Central memory CD8-positive, alpha-beta T cell (primary cell): ENCODE measurements at regions not wholly inside any gene's neighbourhood (a gene's known extent, or its start where the extent isn't known, plus 50 kb on each side); places are given as distances from the start of the nearest gene placed in this dataset.

Source experiments
- ATAC-seq: fragments of 150-1000 bp; cut with Tn5 transposase; replicated peaks from 2 replicates; pipeline ENCODE4 v1.10.0; 2022; ENCODE audit warnings: mild to moderate bottlenecking, moderate FRiP score, moderate number of reproducible peaks; ENCODE audit not compliant: poor library complexity, severe bottlenecking; ENCODE audit errors: extremely low read depth
- DNase-seq, 2 donors: peaks; one replicate each; pipeline ENCODE4 v3.0.0; 2021; ENCODE audit warnings: low spot score in 2 of 2
- H3K27ac Mint-ChIP-seq: one replicate; pipeline ENCODE4 v1.8.0; 2022; ENCODE audit warnings: low read depth, mild to moderate bottlenecking, moderate library complexity, mixed read lengths
- H3K27me3 Mint-ChIP-seq: one replicate; pipeline ENCODE4 v1.8.0; 2022; ENCODE audit warnings: mixed read lengths
- H3K36me3 Mint-ChIP-seq: one replicate; pipeline ENCODE4 v1.8.0; 2022; ENCODE audit warnings: mild to moderate bottlenecking, moderate library complexity, mixed read lengths; ENCODE audit not compliant: insufficient read depth
- H3K4me1 Mint-ChIP-seq: one replicate; pipeline ENCODE4 v1.8.0; 2022; ENCODE audit warnings: mixed read lengths
- H3K4me3 Mint-ChIP-seq: one replicate; pipeline ENCODE4 v1.8.0; 2022; ENCODE audit warnings: mild to moderate bottlenecking, moderate library complexity, mixed read lengths
- H3K9me3 Mint-ChIP-seq: one replicate; pipeline ENCODE4 v1.8.0; 2022; ENCODE audit warnings: mixed read lengths

DNA sequence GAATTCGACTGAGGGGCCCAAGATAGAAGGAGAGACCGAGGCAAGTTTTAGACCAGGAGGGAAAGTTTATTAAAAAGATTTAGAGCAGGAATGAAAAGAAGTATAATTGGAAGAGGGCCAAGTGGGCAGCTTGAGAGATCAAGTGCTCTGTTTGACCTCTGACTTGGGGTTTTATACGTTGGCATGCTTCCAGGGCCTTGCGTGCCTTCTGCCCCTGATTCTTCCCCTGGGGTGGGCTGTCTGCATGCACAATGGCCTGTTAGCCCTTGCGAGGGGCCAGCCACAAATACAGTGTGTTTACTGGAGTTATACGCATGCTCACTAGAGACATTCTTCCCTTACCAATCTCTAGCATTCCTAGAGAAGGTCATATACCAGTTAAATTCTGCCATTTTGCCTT, 70.7 kb upstream of the LARS2 start:
- Mint-ChIP-seq H3K4me1 (no peaks in the 10 kb centered on the region), H3K27ac (no peak overlapping the region), H3K36me3 (peaks cover 4% of the 10 kb centered on the region), H3K9me3 (no peaks in the 10 kb centered on the region), H3K27me3 (peaks cover 62% of the 10 kb centered on the region), H3K4me3 (no peak overlapping the region)
- no peak for ATAC-seq
- no peak for DNase-seq

DNA sequence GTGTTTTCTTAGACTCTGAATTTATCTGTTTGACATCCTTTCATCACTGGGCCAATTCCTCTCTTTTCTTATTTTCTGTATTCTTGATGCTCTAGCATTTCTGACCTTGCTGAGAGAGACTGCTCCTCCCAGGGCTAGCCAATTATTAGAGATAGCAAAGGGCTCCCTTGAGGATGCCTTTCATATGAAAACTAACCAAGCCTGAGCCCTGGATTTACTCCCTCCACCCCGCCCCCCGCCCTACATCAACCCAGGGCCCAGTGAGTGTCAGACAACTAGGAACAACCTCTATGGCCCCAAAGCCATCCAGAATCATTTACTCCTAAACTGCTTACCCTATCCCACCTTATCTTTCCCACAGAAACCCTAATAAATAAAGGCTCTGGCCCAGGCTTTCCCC, 69.7 kb upstream of the LARS2 start:
- Mint-ChIP-seq H3K4me3 (no peak overlapping the region), H3K4me1 (no peaks in the 10 kb centered on the region), H3K36me3 (peaks cover 4% of the 10 kb centered on the region), H3K27ac (no peak overlapping the region), H3K27me3 (peaks cover 53% of the 10 kb centered on the region), H3K9me3 (no peaks in the 10 kb centered on the region)
- DNase-seq (no peak), ATAC-seq (no peak)

DNA sequence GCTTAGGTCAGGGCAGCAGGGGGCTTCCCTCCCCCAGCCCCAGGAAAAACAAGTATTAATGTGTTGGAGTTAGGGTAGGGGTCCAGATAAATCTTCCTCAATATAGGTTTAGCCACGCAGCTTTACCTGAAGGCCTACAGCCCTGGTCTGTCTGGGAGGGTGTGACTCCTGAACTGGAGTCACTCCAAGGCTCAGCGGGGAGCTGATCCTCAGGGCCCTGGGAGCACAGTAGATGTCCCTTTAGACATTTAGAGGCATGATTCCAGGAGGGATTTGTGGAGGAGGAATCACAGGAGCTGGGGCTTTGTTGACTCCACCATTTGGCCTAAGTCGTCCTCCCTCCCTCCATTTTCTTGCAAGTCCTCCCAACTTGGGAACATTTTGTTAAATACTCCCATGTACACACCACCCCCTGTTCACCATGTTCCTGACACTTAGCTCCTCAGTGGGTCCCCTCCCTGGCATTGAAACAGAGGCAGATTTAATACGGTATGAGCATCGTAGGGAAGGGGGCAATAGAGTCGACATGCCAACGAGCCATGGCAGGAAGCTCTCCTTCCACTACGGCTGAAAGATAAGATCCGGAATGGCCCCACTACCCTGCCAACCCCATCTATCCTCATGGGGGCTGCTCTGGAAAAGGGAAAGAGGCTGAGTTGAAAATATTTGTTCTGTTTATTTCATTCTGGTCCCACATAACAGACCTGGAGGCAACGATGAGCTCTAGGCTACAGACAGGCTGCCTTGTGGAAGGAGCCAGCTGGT, 69.0 kb upstream of the LARS2 start:
- Mint-ChIP-seq H3K27ac (no peak overlapping the region), H3K36me3 (peaks cover 4% of the 10 kb centered on the region), H3K27me3 (peaks cover 55% of the 10 kb centered on the region), H3K4me1 (no peaks in the 10 kb centered on the region), H3K9me3 (no peaks in the 10 kb centered on the region), H3K4me3 (no peak overlapping the region)
- DNase-seq = no peak
- ATAC-seq = no peak

DNA sequence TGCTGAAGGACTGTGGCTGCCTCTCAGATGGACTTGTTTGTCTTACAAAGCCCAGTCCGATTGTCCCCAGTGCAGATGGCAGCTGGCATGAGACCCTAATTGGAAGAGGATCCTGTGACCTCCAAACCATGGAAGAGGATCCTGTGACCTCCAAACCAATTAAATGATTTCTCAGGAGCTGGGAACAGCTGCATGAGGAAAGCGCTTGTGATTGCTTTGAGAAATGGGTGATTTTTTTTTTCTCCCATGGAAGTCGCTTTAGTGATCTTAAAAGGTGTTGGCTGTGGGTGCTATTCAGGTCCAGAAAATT, 68.4 kb upstream of the LARS2 start:
- ATAC-seq (no peak), DNase-seq (no peak)
- H3K36me3 Mint-ChIP-seq = peaks cover 4% of the 10 kb centered on the region
- peaks cover 58% of the 10 kb centered on the region for H3K27me3 Mint-ChIP-seq
- H3K27ac Mint-ChIP-seq = no peak overlapping the region
- H3K4me1 Mint-ChIP-seq = no peaks in the 10 kb centered on the region
- no peak overlapping the region for H3K4me3 Mint-ChIP-seq
- H3K9me3 Mint-ChIP-seq = no peaks in the 10 kb centered on the region

DNA sequence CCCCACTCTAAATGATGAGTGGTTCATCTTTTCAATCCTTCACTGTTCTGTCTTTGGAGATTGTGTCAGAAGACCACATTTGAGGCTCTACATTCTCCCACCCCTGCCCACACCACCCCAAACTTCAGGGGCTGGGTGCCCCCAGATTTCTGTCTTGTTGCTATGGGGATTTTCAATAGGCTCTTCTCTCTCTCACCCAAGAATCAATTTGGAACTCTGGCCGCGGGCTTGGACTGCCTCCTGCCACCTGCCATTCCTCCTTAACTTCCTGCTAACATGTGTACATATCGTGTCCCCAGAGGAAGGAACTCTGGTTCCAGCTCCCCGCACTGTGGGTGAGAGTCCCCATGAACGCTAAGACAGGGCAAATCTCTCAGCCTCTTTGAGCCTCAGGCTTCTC, 67.4 kb upstream of the LARS2 start:
- Mint-ChIP-seq H3K4me1 (no peaks in the 10 kb centered on the region), H3K4me3 (no peak overlapping the region), H3K27me3 (peaks cover 58% of the 10 kb centered on the region), H3K9me3 (no peaks in the 10 kb centered on the region), H3K36me3 (peaks cover 4% of the 10 kb centered on the region), H3K27ac (no peak overlapping the region)
- ATAC-seq (no peak), DNase-seq (no peak)

DNA sequence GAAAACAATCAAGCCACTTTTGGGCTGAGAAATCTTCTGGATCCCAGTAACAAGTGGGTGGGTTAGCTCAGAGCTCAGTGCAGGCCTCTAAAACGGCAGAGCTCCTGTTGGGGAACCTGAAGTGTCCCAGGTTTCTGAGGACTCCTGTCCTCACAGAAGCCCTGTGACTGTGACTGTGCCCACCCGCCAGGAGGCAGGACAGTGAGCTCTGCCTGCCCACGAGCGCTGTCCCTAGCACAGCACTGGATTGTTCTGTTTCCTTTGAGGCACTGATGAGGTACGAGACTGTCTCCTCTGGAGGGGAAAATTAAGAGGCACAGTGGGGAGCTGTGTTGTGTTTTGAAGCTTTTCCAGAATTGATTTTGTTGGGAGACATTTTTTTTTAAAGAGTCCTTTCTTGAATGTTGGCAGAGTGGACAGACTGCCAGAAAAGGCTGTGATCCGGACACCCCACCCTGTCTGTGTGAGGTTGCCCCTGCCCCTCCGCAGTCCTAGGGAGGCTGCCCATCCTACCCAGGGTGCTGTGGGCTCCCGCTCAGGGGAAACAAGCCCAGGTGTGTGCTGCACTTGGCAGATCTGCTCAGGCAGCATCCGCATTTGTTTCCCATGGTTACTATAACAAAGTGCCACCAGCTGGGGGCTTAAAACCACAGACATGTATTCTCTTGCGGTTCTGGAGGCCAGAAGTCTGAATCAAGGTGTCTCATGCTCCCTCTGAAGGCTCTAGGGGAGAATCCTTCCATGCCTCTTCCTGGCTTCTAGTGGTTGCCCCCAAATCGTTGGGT, 66.6 kb upstream of the LARS2 start:
- DNase-seq (no peak), ATAC-seq (no peak)
- peaks cover 4% of the 10 kb centered on the region for H3K36me3 Mint-ChIP-seq
- H3K4me3 Mint-ChIP-seq = no peak overlapping the region
- no peak overlapping the region for H3K27ac Mint-ChIP-seq
- peaks cover 58% of the 10 kb centered on the region for H3K27me3 Mint-ChIP-seq
- H3K9me3 Mint-ChIP-seq = no peaks in the 10 kb centered on the region
- H3K4me1 Mint-ChIP-seq = no peaks in the 10 kb centered on the region

DNA sequence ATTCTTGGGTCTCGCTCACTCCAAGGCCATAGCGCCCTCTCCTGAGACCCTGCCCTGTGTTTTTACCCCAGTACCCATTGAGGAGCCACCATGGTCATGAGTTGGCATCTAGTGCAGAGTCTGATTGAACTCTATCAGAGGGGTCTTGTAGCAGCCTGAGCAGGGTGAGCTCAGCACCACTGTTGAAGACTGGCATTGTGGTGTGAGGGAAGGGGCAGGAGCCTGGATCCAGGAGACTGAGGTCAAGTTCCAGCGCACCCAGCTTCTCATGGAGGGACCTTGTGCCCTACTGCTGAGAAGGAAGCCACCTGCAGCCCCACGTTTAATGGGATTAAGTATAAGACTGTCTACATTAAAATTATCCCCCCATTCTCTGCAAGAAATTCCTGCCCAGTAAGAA, 65.8 kb upstream of the LARS2 start:
- DNase-seq = no peak
- H3K36me3 Mint-ChIP-seq = peaks cover 4% of the 10 kb centered on the region
- no peak overlapping the region for H3K27ac Mint-ChIP-seq
- no peak overlapping the region for H3K4me3 Mint-ChIP-seq
- no peaks in the 10 kb centered on the region for H3K4me1 Mint-ChIP-seq
- no peaks in the 10 kb centered on the region for H3K9me3 Mint-ChIP-seq
- H3K27me3 Mint-ChIP-seq = peaks cover 58% of the 10 kb centered on the region
- ATAC-seq = no peak

DNA sequence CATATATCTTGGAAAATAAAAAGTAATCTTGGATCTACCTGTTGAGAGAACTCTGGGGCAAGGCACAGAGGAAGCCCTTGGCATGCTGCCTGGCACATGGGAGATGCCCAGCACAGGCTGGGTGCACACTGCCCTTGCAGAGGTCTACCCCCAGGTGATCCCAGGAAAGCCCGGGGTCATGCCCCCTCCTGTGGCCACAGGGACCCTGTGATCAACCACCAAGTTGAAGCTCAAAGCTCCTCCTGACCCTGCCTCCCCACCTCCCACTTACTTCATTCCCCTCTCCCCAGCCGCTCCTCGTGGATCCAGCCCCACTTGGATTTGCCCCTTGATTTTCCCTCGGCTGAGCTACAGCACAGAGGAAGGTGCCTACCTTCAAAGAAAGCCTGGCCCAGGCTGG, 62.7 kb upstream of the LARS2 start:
- H3K27me3 Mint-ChIP-seq = peaks cover 75% of the 10 kb centered on the region
- no peaks in the 10 kb centered on the region for H3K4me1 Mint-ChIP-seq
- DNase-seq = no peak
- H3K4me3 Mint-ChIP-seq = no peak overlapping the region
- H3K9me3 Mint-ChIP-seq = no peaks in the 10 kb centered on the region
- no peak for ATAC-seq
- H3K36me3 Mint-ChIP-seq = peaks cover 2% of the 10 kb centered on the region
- H3K27ac Mint-ChIP-seq = no peak overlapping the region

DNA sequence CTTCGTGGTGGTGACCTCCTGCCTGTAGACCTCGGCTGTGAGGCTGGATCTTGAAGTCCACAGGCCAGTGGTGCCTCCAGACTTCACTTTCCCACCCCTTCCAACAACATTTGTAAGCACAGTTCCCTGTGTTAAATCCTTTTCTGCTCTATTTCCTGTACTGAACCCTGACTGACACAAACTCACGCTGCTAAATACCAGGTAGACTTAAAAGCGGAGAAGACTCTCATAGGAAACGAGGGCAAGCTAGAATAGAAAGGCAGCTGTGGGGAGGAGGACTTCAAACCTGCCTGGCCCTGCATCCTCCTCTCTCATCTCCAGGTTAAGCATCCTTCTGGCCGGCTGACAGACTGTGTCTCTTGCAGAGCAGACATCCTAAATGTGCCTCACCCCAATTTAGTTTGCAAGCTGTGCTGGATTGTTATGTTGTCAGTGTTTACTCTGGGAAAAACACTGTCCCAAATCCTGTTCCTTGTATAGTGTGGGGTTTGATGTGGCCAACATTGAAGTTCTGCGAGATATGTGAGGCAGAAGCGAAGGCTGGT, 58.5 kb upstream of the LARS2 start:
- peaks cover 97% of the 10 kb centered on the region for H3K27me3 Mint-ChIP-seq
- no peak overlapping the region for H3K4me3 Mint-ChIP-seq
- no peak for DNase-seq
- ATAC-seq = no peak
- no peaks in the 10 kb centered on the region for H3K36me3 Mint-ChIP-seq
- H3K27ac Mint-ChIP-seq = no peak overlapping the region
- H3K9me3 Mint-ChIP-seq = no peaks in the 10 kb centered on the region
- no peaks in the 10 kb centered on the region for H3K4me1 Mint-ChIP-seq

DNA sequence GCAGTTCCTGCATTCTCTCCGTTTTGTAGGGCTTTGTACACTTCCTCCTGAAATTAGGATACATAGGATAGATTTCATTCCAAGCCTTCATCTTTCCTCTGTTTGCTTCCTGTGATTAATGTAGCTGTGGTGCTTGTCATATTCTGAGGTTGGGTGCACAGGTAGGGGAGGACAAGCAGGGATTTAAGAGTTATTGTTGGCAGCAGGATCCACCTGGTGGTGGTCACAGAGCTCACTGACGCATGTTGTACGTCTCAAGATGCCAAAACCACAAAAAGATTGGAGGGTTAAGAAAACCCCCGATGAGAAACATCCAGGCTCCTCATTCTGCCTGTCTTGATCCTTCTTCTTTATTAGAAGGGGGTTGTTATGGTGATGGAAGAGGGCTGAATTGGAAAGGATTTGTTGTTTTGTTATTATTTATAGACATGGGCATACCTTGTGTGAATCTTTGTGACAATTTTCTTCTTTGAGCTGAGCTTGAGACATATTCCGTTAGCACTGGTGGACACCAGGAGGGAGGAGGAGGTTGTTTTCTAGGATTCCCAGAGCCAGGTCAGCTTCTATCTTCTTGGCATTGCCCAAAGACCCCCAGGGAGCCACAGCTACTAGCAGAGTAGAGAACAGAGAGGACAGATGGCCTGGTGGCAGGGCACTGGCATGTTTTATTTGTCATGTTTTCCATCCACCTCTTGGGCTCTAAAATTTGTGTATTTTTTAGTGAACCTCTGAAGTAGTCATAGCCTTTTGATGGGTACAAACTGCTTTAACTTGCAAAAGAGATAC, 57.7 kb upstream of the LARS2 start:
- Mint-ChIP-seq H3K27me3 (peaks cover 97% of the 10 kb centered on the region), H3K27ac (no peak overlapping the region), H3K9me3 (no peaks in the 10 kb centered on the region), H3K36me3 (no peaks in the 10 kb centered on the region), H3K4me3 (no peak overlapping the region), H3K4me1 (no peaks in the 10 kb centered on the region)
- no peak for DNase-seq
- ATAC-seq = no peak

DNA sequence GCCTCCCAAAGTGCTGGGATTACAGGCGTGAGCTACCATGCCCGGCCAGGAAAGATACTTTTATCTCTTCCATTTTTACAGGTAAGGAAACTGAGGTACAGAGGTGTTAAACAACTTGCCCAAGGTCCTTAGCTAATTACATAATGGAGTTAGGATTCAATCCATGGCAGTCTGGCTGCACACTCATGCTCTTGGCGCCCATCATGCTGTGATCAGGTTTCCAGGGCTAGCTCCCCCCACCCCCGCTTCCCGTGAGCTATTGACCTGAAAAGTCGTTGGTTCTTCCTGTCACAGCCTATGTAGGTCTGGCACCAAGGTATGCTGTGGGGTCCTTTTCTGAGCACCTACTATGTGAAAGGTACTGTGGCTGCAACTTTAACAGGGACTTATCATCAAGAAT, 55.9 kb upstream of the LARS2 start:
- no peak overlapping the region for H3K4me3 Mint-ChIP-seq
- no peaks in the 10 kb centered on the region for H3K9me3 Mint-ChIP-seq
- no peaks in the 10 kb centered on the region for H3K4me1 Mint-ChIP-seq
- H3K36me3 Mint-ChIP-seq = no peaks in the 10 kb centered on the region
- peaks cover 95% of the 10 kb centered on the region for H3K27me3 Mint-ChIP-seq
- DNase-seq (no peak), ATAC-seq (no peak)
- no peak overlapping the region for H3K27ac Mint-ChIP-seq

DNA sequence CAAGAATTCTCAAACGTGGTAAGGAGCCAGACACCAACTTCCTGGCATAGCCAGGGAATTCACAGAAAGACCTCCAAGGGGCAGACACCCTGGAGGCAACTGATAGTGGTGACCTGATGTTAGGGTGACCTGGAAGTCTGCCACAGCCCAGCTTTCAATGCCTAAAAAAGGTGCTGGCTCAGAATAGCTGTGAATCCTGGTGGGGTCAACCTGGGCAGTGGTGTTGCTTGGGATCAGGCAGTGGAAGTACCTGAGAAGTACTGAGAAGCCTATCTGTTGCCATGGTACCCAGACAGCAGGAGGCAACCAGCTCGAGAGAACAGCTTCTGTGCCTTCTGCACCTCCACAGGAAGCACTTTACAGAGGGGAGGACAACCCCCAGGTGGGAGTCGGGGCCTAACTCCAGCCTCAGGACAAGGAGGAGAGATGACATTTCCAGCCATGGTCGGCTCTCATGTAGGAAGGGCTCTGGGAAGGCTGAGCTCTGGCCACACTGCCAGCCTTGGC, 55.4 kb upstream of the LARS2 start:
- ATAC-seq = no peak
- H3K9me3 Mint-ChIP-seq = no peaks in the 10 kb centered on the region
- DNase-seq = no peak
- no peaks in the 10 kb centered on the region for H3K4me1 Mint-ChIP-seq
- no peak overlapping the region for H3K4me3 Mint-ChIP-seq
- peaks cover 93% of the 10 kb centered on the region for H3K27me3 Mint-ChIP-seq
- no peak overlapping the region for H3K27ac Mint-ChIP-seq
- no peaks in the 10 kb centered on the region for H3K36me3 Mint-ChIP-seq
